ENCODE measurements at regions not wholly inside any gene's neighbourhood (a gene's known extent, or its start where the extent isn't known, plus 50 kb on each side); places are given as distances from the start of the nearest gene placed in this dataset.
A peak's percentile ranks its signal among the peaks of the same experiment; 100 is the strongest.

DNA sequence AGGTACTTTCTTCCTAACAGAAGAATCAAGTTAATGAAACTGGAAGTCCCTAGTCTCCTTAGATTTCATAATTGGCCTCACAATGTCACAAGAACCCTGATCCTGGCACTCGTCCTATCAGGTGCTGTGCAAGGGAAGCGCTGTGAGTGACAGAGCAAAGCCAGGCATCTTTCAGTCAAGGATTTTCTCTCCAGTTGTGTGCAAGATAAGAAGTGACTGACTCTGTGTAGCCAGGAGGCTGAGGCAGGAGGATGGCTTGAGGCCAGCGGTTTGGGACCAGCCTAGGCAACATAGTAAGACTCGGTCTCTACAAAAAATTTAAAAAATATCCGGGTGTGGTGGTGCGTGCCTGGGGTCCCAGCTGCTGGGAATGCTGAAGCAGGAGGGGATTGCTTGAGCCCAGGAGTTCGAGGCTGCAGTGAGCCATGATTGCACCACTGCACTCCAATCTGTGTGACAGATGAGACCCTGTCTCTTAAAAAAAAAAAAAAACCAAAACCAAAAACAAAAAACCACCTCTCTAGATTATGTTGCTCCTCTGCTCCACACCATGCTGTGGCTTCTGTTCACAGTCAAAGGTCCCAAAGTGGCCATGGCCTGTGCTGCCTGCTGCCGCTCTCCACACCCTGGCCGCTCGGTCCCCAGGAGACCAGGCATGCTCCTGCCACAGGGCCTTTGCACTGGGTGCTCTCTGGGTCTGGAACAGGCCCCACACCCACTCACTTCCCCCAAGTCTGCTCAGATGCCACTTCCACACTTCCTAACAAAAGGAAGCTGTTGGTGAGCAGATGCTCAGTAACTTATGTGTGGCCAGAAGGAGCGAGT is 54.2 kb upstream of the CLDN5 start (continued):
- TF ChIP-seq STAG1 (CRISPR knock-in tag; IDR thresholded peaks at IDR 0.05; ENCODE audit: borderline replicate concordance) (no peak), FOXK2 (conservative IDR thresholded peaks at IDR 0.05 in 1 of 2, IDR thresholded peaks at IDR 0.05 in 1 of 2; ENCODE audit: low read depth in 2 of 2) (no peak), PPARD (CRISPR knock-in tag; IDR thresholded peaks at IDR 0.05) (no peak), SP1 (CRISPR knock-in tag; IDR thresholded peaks at IDR 0.05) (no peak), JUND (IDR thresholded peaks at IDR 0.05; ENCODE audit: borderline replicate concordance, low read depth, low read length) (peak; percentile 34; the same call in 1 of the 2 replicates), JUND (tag; IDR thresholded peaks at IDR 0.05; ENCODE audit: borderline replicate concordance, low read depth, low read length) (peak; percentile 69; the same call in 2 of the 3 replicates), IRF2 (CRISPR knock-in tag; IDR thresholded peaks at IDR 0.05) (no peak), KLF13 (tag; IDR thresholded peaks at IDR 0.05; ENCODE audit: borderline replicate concordance, low read depth) (no peak), ZKSCAN3 (CRISPR knock-in tag; IDR thresholded peaks at IDR 0.05) (no peak), ZFP36 (IDR thresholded peaks at IDR 0.05; ENCODE audit: low read depth, low read length, partially characterized antibody) (peak; percentile 31), SLC30A9 (CRISPR knock-in tag; IDR thresholded peaks at IDR 0.05) (no peak), CCNT2 (IDR thresholded peaks at IDR 0.05; ENCODE audit: borderline replicate concordance, extremely low read depth, insufficient read length, low read depth, low read length) (no peak), ZNF212 (CRISPR knock-in tag; IDR thresholded peaks at IDR 0.05) (no peak), SIN3A (IDR thresholded peaks at IDR 0.05; ENCODE audit: borderline replicate concordance in 2 of 2, control insufficient read depth in 1 of 2, low read depth in 2 of 2, low read length in 2 of 2) (peak in 1 of 2 experiments; percentile 15; a peak in 1 of 4 replicates), KLF10 (CRISPR knock-in tag; IDR thresholded peaks at IDR 0.05) (no peak), ZNF175 (CRISPR knock-in tag; IDR thresholded peaks at IDR 0.05; ENCODE audit: low read depth) (peak; percentile 35; the same call in 1 of the 2 replicates), POLR3A (IDR thresholded peaks at IDR 0.05; ENCODE audit: borderline replicate concordance, extremely low read depth, insufficient read depth, insufficient read length) (no peak), EP300 (IDR thresholded peaks at IDR 0.05; ENCODE audit: low read length) (0 out of 2 replicates have a peak, but pooled peaks have one; percentile 64), SMAD3 (CRISPR knock-in tag; conservative IDR thresholded peaks at IDR 0.05) (no peak), ZNF134 (CRISPR knock-in tag; conservative IDR thresholded peaks at IDR 0.05) (no peak), NFYB (IDR thresholded peaks at IDR 0.05; ENCODE audit: extremely low read depth, insufficient read length) (no peak)
- TF ChIP-seq, protein P1, sequence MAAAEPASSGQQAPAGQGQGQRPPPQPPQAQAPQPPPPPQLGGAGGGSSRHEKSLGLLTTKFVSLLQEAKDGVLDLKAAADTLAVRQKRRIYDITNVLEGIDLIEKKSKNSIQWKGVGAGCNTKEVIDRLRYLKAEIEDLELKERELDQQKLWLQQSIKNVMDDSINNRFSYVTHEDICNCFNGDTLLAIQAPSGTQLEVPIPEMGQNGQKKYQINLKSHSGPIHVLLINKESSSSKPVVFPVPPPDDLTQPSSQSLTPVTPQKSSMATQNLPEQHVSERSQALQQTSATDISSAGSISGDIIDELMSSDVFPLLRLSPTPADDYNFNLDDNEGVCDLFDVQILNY (CRISPR knock-in tag; IDR thresholded peaks at IDR 0.05), result no peak
- TF ChIP-seq, protein P2, sequence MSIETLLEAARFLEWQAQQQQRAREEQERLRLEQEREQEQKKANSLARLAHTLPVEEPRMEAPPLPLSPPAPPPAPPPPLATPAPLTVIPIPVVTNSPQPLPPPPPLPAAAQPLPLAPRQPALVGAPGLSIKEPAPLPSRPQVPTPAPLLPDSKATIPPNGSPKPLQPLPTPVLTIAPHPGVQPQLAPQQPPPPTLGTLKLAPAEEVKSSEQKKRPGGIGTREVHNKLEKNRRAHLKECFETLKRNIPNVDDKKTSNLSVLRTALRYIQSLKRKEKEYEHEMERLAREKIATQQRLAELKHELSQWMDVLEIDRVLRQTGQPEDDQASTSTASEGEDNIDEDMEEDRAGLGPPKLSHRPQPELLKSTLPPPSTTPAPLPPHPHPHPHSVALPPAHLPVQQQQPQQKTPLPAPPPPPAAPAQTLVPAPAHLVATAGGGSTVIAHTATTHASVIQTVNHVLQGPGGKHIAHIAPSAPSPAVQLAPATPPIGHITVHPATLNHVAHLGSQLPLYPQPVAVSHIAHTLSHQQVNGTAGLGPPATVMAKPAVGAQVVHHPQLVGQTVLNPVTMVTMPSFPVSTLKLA (conservative IDR thresholded peaks at IDR 0.05), result peak in 1 of 2 experiments; percentile 37; a peak in 1 of 4 replicates
- TF ChIP-seq, protein P3, sequence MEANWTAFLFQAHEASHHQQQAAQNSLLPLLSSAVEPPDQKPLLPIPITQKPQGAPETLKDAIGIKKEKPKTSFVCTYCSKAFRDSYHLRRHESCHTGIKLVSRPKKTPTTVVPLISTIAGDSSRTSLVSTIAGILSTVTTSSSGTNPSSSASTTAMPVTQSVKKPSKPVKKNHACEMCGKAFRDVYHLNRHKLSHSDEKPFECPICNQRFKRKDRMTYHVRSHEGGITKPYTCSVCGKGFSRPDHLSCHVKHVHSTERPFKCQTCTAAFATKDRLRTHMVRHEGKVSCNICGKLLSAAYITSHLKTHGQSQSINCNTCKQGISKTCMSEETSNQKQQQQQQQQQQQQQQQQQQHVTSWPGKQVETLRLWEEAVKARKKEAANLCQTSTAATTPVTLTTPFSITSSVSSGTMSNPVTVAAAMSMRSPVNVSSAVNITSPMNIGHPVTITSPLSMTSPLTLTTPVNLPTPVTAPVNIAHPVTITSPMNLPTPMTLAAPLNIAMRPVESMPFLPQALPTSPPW (CRISPR knock-in tag; IDR thresholded peaks at IDR 0.05), result peak; percentile 21; the same call in 1 of the 2 replicates
